HepG2 (cell line): ENCODE measurements at regions not wholly inside any gene's neighbourhood (a gene's known extent, or its start where the extent isn't known, plus 50 kb on each side); places are given as distances from the start of the nearest gene placed in this dataset.

Source experiments
- ATAC-seq: fragments of 200-7000 bp; cut with Tn5 transposase; 3 replicates; pipeline ENCODE4 v1.9.1; 2020; ENCODE audit warnings: mild to moderate bottlenecking, moderate library complexity
- BruUV-seq: library from RNA; stranded (reverse); fragments of 400-500 nt; replicated peaks from 2 replicates; lab custom pipeline; 2021; lab: Mats Ljungman, UMichigan
- CTCF ChIA-PET: fragments of 300-600 bp; formaldehyde crosslinking; extraction: SDS; loops from one replicate; lab custom pipeline; 2021; ENCODE audit warnings: low total read pairs, inconsistent platforms, low intra/inter-chr PET ratio; lab: Yijun Ruan, JAX
- POLR2A ChIA-PET: fragments of 350-600 bp; sonication (Branson Sonifier 250); formaldehyde crosslinking; loops from one replicate; lab custom pipeline; 2020; ENCODE audit warnings: antibody characterized with exemption, inconsistent platforms; lab: Yijun Ruan, JAX
- DNase-seq: peaks from one replicate; pipeline ENCODE4 v3.0.0-alpha.2; 2015; ENCODE audit warnings: low spot score
- FAIRE-seq: peaks from 3 replicates; lab custom pipeline; 2011; peaks lifted over from hg19 to GRCh38; lab: Jason Lieb, UNC
- H2AFZ ChIP-seq: one replicate; pipeline ENCODE4 v1.6.1; 2011; ENCODE audit warnings: low read length, inconsistent platforms
- H3K27ac ChIP-seq: fragments of 300-600 bp; 3 replicates; pipeline ENCODE4 v1.8.0; 2011; ENCODE audit warnings: mixed run types, mild to moderate bottlenecking, mixed read lengths, low read length, inconsistent platforms; ENCODE audit not compliant: insufficient read depth; ENCODE audit errors: extremely low read length
- H3K27me3 ChIP-seq, 2 experiments: fragments of 200-600 bp in 1 of 2; 2 replicates in 1 of 2; 3 replicates in 1 of 2; pipeline versions ENCODE4 v1.6.0 to v1.8.0; 2011; ENCODE audit warnings: low read length in 2 of 2, mild to moderate bottlenecking in 2 of 2, moderate library complexity in 2 of 2, inconsistent platforms in 1 of 2; ENCODE audit not compliant: insufficient read depth in 2 of 2, control insufficient read depth in 1 of 2
- H3K36me3 ChIP-seq, 2 experiments: fragments of 200-600 bp in 1 of 2; replicated peaks in 1 of 2; 2 replicates in 1 of 2; 3 replicates in 1 of 2; pipeline versions ENCODE4 v1.5.1 to v1.8.0; 2011; ENCODE audit warnings: low read length in 2 of 2, inconsistent platforms in 1 of 2; ENCODE audit not compliant: insufficient read depth in 2 of 2, control insufficient read depth in 1 of 2
- H3K4me1 ChIP-seq: 2 replicates; pipeline ENCODE4 v1.5.1; 2012; ENCODE audit warnings: low read length, inconsistent platforms; ENCODE audit not compliant: insufficient read depth
- H3K4me2 ChIP-seq: 2 replicates; pipeline ENCODE4 v1.6.0; 2011; ENCODE audit warnings: low read depth, low read length, inconsistent platforms
- H3K4me3 ChIP-seq, 3 experiments: fragments of 200-600 bp in 1 of 3; sonication (generic), shearing (Covaris generic) in 1 of 3; replicated peaks in 1 of 3; 2 replicates each; pipeline ENCODE4 v1.5.1; 2011 to 2016; ENCODE audit warnings: low read length in 3 of 3, inconsistent platforms in 2 of 3, low read depth in 2 of 3, mild to moderate bottlenecking in 2 of 3, control low read depth in 1 of 3, mixed read lengths in 1 of 3; ENCODE audit not compliant: insufficient read depth in 1 of 3
- H3K79me2 ChIP-seq: one replicate; pipeline ENCODE4 v1.6.1; 2011; ENCODE audit warnings: low read length, inconsistent platforms; ENCODE audit not compliant: insufficient read depth
- H3K9ac ChIP-seq: 2 replicates; pipeline ENCODE4 v1.6.0; 2011; ENCODE audit warnings: mild to moderate bottlenecking, low read depth, low read length, inconsistent platforms; ENCODE audit not compliant: insufficient read depth
- H3K9me3 ChIP-seq: 2 replicates; pipeline ENCODE4 v1.5.1; 2012; ENCODE audit warnings: mild to moderate bottlenecking, low read length
- H4K20me1 ChIP-seq: 2 replicates; pipeline ENCODE4 v1.6.0; 2011; ENCODE audit warnings: inconsistent platforms, mild to moderate bottlenecking, low read length, moderate library complexity; ENCODE audit not compliant: insufficient read depth
- ATF3 ChIP-seq: sonication (generic); formaldehyde crosslinking; IDR thresholded peaks from 2 replicates; pipeline ENCODE4 v1.4.0; 2020; ENCODE audit warnings: missing genetic modification reagents
- FOXA1 ChIP-seq, 2 experiments: fragments of 450-650 bp in 1 of 2; sonication (generic) in 1 of 2; formaldehyde crosslinking in 1 of 2; IDR thresholded peaks; 2 replicates each; pipeline versions ENCODE4 v1.4.0 to v1.6.1; 2016 to 2020; ENCODE audit warnings: missing genetic modification reagents in 1 of 2
- GLI4 ChIP-seq: sonication (generic); formaldehyde crosslinking; IDR thresholded peaks from 2 replicates; pipeline ENCODE4 v1.5.1; 2020; ENCODE audit warnings: missing genetic modification reagents, mild to moderate bottlenecking, moderate library complexity, borderline replicate concordance
- NFIB ChIP-seq: sonication (generic); formaldehyde crosslinking; IDR thresholded peaks from 2 replicates; pipeline ENCODE4 v1.9.0; 2021; ENCODE audit warnings: missing genetic modification reagents, mild to moderate bottlenecking, borderline replicate concordance
- PITX1 ChIP-seq: sonication (generic); formaldehyde crosslinking; IDR thresholded peaks from 2 replicates; pipeline ENCODE4 v1.5.1; 2020; ENCODE audit warnings: mild to moderate bottlenecking, missing genetic modification reagents
- SPEN ChIP-seq: sonication (generic); formaldehyde crosslinking; IDR thresholded peaks from 2 replicates; pipeline ENCODE4 v1.5.1; 2020; ENCODE audit warnings: low read depth, mild to moderate bottlenecking, missing genetic modification reagents
- STAT5B ChIP-seq: sonication (generic); formaldehyde crosslinking; IDR thresholded peaks from 2 replicates; pipeline ENCODE4 v1.4.0; 2020; ENCODE audit warnings: missing genetic modification reagents
- TOPORS ChIP-seq: sonication (generic); formaldehyde crosslinking; IDR thresholded peaks from 2 replicates; pipeline ENCODE4 v1.8.0; 2023; ENCODE audit warnings: mild to moderate bottlenecking, missing genetic modification reagents
- ZBTB25 ChIP-seq: IDR thresholded peaks from 2 replicates; pipeline ENCODE4 v1.6.1; 2018; ENCODE audit warnings: missing genetic modification reagents
- ZKSCAN1 ChIP-seq: fragments of 150-350 bp; IDR thresholded peaks from 2 replicates; pipeline ENCODE4 v1.6.1; 2014; ENCODE audit warnings: low read length
- ZNF333 ChIP-seq: sonication (generic); formaldehyde crosslinking; IDR thresholded peaks from 2 replicates; pipeline ENCODE4 v1.4.0; 2020; ENCODE audit warnings: mild to moderate bottlenecking, missing genetic modification reagents, borderline replicate concordance
- ZNF362 ChIP-seq: sonication (generic); formaldehyde crosslinking; IDR thresholded peaks from 2 replicates; pipeline ENCODE4 v1.4.0; 2020; ENCODE audit warnings: missing genetic modification reagents, mild to moderate bottlenecking, borderline replicate concordance
- ZNF639 ChIP-seq: conservative IDR thresholded peaks from 2 replicates; pipeline ENCODE4 v1.6.1; 2018; ENCODE audit warnings: missing genetic modification reagents
- ZNF724P ChIP-seq: sonication (generic); formaldehyde crosslinking; IDR thresholded peaks from 2 replicates; pipeline ENCODE4 v1.8.0; 2022; ENCODE audit warnings: missing genetic modification reagents, borderline replicate concordance
- WGBS: methylation state at CpG from one replicate; pipeline ENCODE4 v1.1.6; 2017; ENCODE audit warnings: low lambda C conversion rate; 5-methylcytosine and 5-hydroxymethylcytosine counted together
- in situ Hi-C: cut with HindIII; loops from 2 replicates; pipeline ENCODE4 v1.10.0; 2017; ENCODE audit warnings: low pct_unique_long_range_greater_than_20kb; ENCODE audit not compliant: extremely low pct_ligation_motif_present
- intact Hi-C: fragments of 100-400 bp; cut with micrococcal nuclease; formaldehyde crosslinking; loops from one replicate; pipeline ENCODE4 v1.10.0; 2022; ENCODE audit not compliant: unreplicated experiment
- TF ChIP-seq, protein P1 (sequence below): sonication (generic); formaldehyde crosslinking; IDR thresholded peaks from 2 replicates; pipeline ENCODE4 v1.8.1; 2023; ENCODE audit warnings: missing genetic modification reagents, inconsistent platforms, borderline replicate concordance

GRCh38 chr9:84068872-84069271 lies 88.3 kb downstream of the RMI1 start:
- Histone ChIP-seq H3K27me3 (peaks cover 0 to 4% of the 10 kb centered on the region in 2 experiments; a peak in 2 of 5 replicates), H3K79me2 (no peaks in the 10 kb centered on the region), H4K20me1 (no peaks in the 10 kb centered on the region), H3K4me1 (no peaks in the 10 kb centered on the region), H3K9ac (no peak overlapping the region), H3K27ac (no peak overlapping the region), H3K9me3 (no peaks in the 10 kb centered on the region), H3K4me3 (no peak overlapping the region), H3K4me2 (no peak overlapping the region), H2AFZ (no peak overlapping the region), H3K36me3 (no peaks in the 10 kb centered on the region)
- ATAC-seq = no peak
- intact Hi-C loops (no loop called here), in situ Hi-C loops (no loop called here)
- TF ChIP-seq, protein P1, sequence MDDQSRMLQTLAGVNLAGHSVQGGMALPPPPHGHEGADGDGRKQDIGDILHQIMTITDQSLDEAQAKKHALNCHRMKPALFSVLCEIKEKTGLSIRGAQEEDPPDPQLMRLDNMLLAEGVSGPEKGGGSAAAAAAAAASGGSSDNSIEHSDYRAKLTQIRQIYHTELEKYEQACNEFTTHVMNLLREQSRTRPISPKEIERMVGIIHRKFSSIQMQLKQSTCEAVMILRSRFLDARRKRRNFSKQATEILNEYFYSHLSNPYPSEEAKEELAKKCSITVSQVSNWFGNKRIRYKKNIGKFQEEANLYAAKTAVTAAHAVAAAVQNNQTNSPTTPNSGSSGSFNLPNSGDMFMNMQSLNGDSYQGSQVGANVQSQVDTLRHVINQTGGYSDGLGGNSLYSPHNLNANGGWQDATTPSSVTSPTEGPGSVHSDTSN (CRISPR knock-in tag) = no peak
- TF ChIP-seq ZNF724P (CRISPR knock-in tag) (no peak), ATF3 (CRISPR knock-in tag) (no peak), ZBTB25 (CRISPR knock-in tag) (no peak), SPEN (CRISPR knock-in tag) (no peak), PITX1 (CRISPR knock-in tag) (no peak), TOPORS (CRISPR knock-in tag) (no peak), FOXA1 (IDR thresholded peaks at IDR 0.05) (no peak), FOXA1 (CRISPR knock-in tag; IDR thresholded peaks at IDR 0.05) (no peak), GLI4 (CRISPR knock-in tag) (no peak), ZNF639 (CRISPR knock-in tag) (no peak), STAT5B (CRISPR knock-in tag) (no peak), ZNF333 (CRISPR knock-in tag) (no peak), ZNF362 (CRISPR knock-in tag) (no peak), NFIB (no peak), ZKSCAN1 (no peak)
- 17% methylated on average over 5 of the region's 5 CpGs for WGBS
- no peak for FAIRE-seq
- DNase-seq = no peak
- ChIA-PET POLR2A (no interaction called here), CTCF (no interaction called here)
- BruUV-seq = no TSS peak
